HepG2 (cell line): ENCODE measurements at regions not wholly inside any gene's neighbourhood (a gene's known extent, or its start where the extent isn't known, plus 50 kb on each side); places are given as distances from the start of the nearest gene placed in this dataset.

Source experiments
- ATAC-seq: fragments of 200-7000 bp; cut with Tn5 transposase; 3 replicates; pipeline ENCODE4 v1.9.1; 2020; ENCODE audit warnings: mild to moderate bottlenecking, moderate library complexity
- BruUV-seq: library from RNA; stranded (reverse); fragments of 400-500 nt; replicated peaks from 2 replicates; lab custom pipeline; 2021; lab: Mats Ljungman, UMichigan
- CTCF ChIA-PET: fragments of 300-600 bp; formaldehyde crosslinking; extraction: SDS; loops from one replicate; lab custom pipeline; 2021; ENCODE audit warnings: low total read pairs, inconsistent platforms, low intra/inter-chr PET ratio; lab: Yijun Ruan, JAX
- POLR2A ChIA-PET: fragments of 350-600 bp; sonication (Branson Sonifier 250); formaldehyde crosslinking; loops from one replicate; lab custom pipeline; 2020; ENCODE audit warnings: antibody characterized with exemption, inconsistent platforms; lab: Yijun Ruan, JAX
- DNase-seq: peaks from one replicate; pipeline ENCODE4 v3.0.0-alpha.2; 2015; ENCODE audit warnings: low spot score
- FAIRE-seq: peaks from 3 replicates; lab custom pipeline; 2011; peaks lifted over from hg19 to GRCh38; lab: Jason Lieb, UNC
- H2AFZ ChIP-seq: one replicate; pipeline ENCODE4 v1.6.1; 2011; ENCODE audit warnings: low read length, inconsistent platforms
- H3K27ac ChIP-seq: fragments of 300-600 bp; 3 replicates; pipeline ENCODE4 v1.8.0; 2011; ENCODE audit warnings: mixed run types, mild to moderate bottlenecking, mixed read lengths, low read length, inconsistent platforms; ENCODE audit not compliant: insufficient read depth; ENCODE audit errors: extremely low read length
- H3K27me3 ChIP-seq, 2 experiments: fragments of 200-600 bp in 1 of 2; 2 replicates in 1 of 2; 3 replicates in 1 of 2; pipeline versions ENCODE4 v1.6.0 to v1.8.0; 2011; ENCODE audit warnings: low read length in 2 of 2, mild to moderate bottlenecking in 2 of 2, moderate library complexity in 2 of 2, inconsistent platforms in 1 of 2; ENCODE audit not compliant: insufficient read depth in 2 of 2, control insufficient read depth in 1 of 2
- H3K36me3 ChIP-seq, 2 experiments: fragments of 200-600 bp in 1 of 2; replicated peaks in 1 of 2; 2 replicates in 1 of 2; 3 replicates in 1 of 2; pipeline versions ENCODE4 v1.5.1 to v1.8.0; 2011; ENCODE audit warnings: low read length in 2 of 2, inconsistent platforms in 1 of 2; ENCODE audit not compliant: insufficient read depth in 2 of 2, control insufficient read depth in 1 of 2
- H3K4me1 ChIP-seq: 2 replicates; pipeline ENCODE4 v1.5.1; 2012; ENCODE audit warnings: low read length, inconsistent platforms; ENCODE audit not compliant: insufficient read depth
- H3K4me2 ChIP-seq: 2 replicates; pipeline ENCODE4 v1.6.0; 2011; ENCODE audit warnings: low read depth, low read length, inconsistent platforms
- H3K4me3 ChIP-seq, 3 experiments: fragments of 200-600 bp in 1 of 3; sonication (generic), shearing (Covaris generic) in 1 of 3; replicated peaks in 1 of 3; 2 replicates each; pipeline ENCODE4 v1.5.1; 2011 to 2016; ENCODE audit warnings: low read length in 3 of 3, inconsistent platforms in 2 of 3, low read depth in 2 of 3, mild to moderate bottlenecking in 2 of 3, control low read depth in 1 of 3, mixed read lengths in 1 of 3; ENCODE audit not compliant: insufficient read depth in 1 of 3
- H3K79me2 ChIP-seq: one replicate; pipeline ENCODE4 v1.6.1; 2011; ENCODE audit warnings: low read length, inconsistent platforms; ENCODE audit not compliant: insufficient read depth
- H3K9ac ChIP-seq: 2 replicates; pipeline ENCODE4 v1.6.0; 2011; ENCODE audit warnings: mild to moderate bottlenecking, low read depth, low read length, inconsistent platforms; ENCODE audit not compliant: insufficient read depth
- H3K9me3 ChIP-seq: 2 replicates; pipeline ENCODE4 v1.5.1; 2012; ENCODE audit warnings: mild to moderate bottlenecking, low read length
- H4K20me1 ChIP-seq: 2 replicates; pipeline ENCODE4 v1.6.0; 2011; ENCODE audit warnings: inconsistent platforms, mild to moderate bottlenecking, low read length, moderate library complexity; ENCODE audit not compliant: insufficient read depth
- ARHGAP35 ChIP-seq: sonication (generic); formaldehyde crosslinking; IDR thresholded peaks from 2 replicates; pipeline ENCODE4 v1.9.0; 2022; ENCODE audit warnings: mild to moderate bottlenecking, inconsistent platforms, moderate library complexity, missing genetic modification reagents, borderline replicate concordance
- KDM3A ChIP-seq: IDR thresholded peaks from 2 replicates; pipeline ENCODE4 v1.6.1; 2018; ENCODE audit warnings: low read depth, missing compliant biosample characterization
- SP1 ChIP-seq, 2 experiments: fragments of 450-650 bp in 1 of 2; sonication (generic) in 1 of 2; formaldehyde crosslinking in 1 of 2; IDR thresholded peaks; 2 replicates each; pipeline versions ENCODE4 v1.4.0 to v1.6.1; 2016 to 2020; ENCODE audit warnings: missing genetic modification reagents in 1 of 2
- ZFP41 ChIP-seq: sonication (generic); formaldehyde crosslinking; IDR thresholded peaks from 2 replicates; pipeline ENCODE4 v1.4.0; 2020; ENCODE audit warnings: mild to moderate bottlenecking, missing genetic modification reagents, borderline replicate concordance
- WGBS: methylation state at CpG from one replicate; pipeline ENCODE4 v1.1.6; 2017; ENCODE audit warnings: low lambda C conversion rate; 5-methylcytosine and 5-hydroxymethylcytosine counted together
- in situ Hi-C: cut with HindIII; loops from 2 replicates; pipeline ENCODE4 v1.10.0; 2017; ENCODE audit warnings: low pct_unique_long_range_greater_than_20kb; ENCODE audit not compliant: extremely low pct_ligation_motif_present
- intact Hi-C: fragments of 100-400 bp; cut with micrococcal nuclease; formaldehyde crosslinking; loops from one replicate; pipeline ENCODE4 v1.10.0; 2022; ENCODE audit not compliant: unreplicated experiment
- TF ChIP-seq, protein P1 (sequence below): sonication (generic); formaldehyde crosslinking; IDR thresholded peaks from 2 replicates; pipeline ENCODE4 v1.4.0; 2020; ENCODE audit warnings: missing genetic modification reagents
- TF ChIP-seq, protein P2 (sequence below): sonication (generic); formaldehyde crosslinking; IDR thresholded peaks from 2 replicates; pipeline ENCODE4 v1.9.0; 2021; ENCODE audit warnings: missing genetic modification reagents, mild to moderate bottlenecking, borderline replicate concordance
- TF ChIP-seq, protein P3 (sequence below): sonication (generic); formaldehyde crosslinking; IDR thresholded peaks from 2 replicates; pipeline ENCODE4 v1.4.0; 2020; ENCODE audit warnings: missing genetic modification reagents
- TF ChIP-seq, protein P4 (sequence below): sonication (generic); formaldehyde crosslinking; conservative IDR thresholded peaks from 2 replicates; pipeline ENCODE4 v1.8.0; 2022; ENCODE audit warnings: missing genetic modification reagents
- TF ChIP-seq, protein P5 (sequence below): sonication (generic); formaldehyde crosslinking; IDR thresholded peaks from 2 replicates; pipeline ENCODE4 v1.4.0; 2020; ENCODE audit warnings: mild to moderate bottlenecking, missing genetic modification reagents

DNA sequence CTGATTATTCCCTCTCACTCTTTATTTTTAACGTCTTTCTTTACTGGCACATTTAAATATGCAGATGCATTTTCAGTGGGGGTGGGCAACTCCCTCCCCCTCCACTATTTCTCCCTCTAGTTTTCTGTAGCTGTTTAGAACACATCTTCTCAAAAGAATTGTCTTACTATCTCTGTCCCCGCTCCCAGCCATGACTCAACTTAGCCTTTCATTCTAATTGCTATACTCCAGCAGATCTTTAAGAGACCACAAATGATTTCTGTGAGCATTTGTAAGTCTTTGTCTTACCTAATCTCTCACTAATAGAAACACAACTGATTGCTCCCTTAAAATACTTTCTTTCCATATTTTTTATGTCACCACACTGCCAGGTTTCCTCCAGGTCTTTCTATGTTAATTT lies 350.9 kb downstream of the SPRY2 start:
- ATAC-seq = no peak
- CTCF ChIA-PET = no interaction called here
- TF ChIP-seq SP1 (IDR thresholded peaks at IDR 0.05) (no peak), SP1 (CRISPR knock-in tag; IDR thresholded peaks at IDR 0.05) (no peak), ZFP41 (no peak), ARHGAP35 (CRISPR knock-in tag) (no peak), KDM3A (CRISPR knock-in tag) (no peak)
- TF ChIP-seq, protein P1, sequence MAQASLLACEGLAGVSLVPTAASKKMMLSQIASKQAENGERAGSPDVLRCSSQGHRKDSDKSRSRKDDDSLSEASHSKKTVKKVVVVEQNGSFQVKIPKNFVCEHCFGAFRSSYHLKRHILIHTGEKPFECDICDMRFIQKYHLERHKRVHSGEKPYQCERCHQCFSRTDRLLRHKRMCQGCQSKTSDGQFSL = no peak
- TF ChIP-seq, protein P2, sequence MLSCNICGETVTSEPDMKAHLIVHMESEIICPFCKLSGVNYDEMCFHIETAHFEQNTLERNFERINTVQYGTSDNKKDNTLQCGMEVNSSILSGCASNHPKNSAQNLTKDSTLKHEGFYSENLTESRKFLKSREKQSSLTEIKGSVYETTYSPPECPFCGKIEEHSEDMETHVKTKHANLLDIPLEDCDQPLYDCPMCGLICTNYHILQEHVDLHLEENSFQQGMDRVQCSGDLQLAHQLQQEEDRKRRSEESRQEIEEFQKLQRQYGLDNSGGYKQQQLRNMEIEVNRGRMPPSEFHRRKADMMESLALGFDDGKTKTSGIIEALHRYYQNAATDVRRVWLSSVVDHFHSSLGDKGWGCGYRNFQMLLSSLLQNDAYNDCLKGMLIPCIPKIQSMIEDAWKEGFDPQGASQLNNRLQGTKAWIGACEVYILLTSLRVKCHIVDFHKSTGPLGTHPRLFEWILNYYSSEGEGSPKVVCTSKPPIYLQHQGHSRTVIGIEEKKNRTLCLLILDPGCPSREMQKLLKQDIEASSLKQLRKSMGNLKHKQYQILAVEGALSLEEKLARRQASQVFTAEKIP (CRISPR knock-in tag) = no peak
- TF ChIP-seq, protein P3, sequence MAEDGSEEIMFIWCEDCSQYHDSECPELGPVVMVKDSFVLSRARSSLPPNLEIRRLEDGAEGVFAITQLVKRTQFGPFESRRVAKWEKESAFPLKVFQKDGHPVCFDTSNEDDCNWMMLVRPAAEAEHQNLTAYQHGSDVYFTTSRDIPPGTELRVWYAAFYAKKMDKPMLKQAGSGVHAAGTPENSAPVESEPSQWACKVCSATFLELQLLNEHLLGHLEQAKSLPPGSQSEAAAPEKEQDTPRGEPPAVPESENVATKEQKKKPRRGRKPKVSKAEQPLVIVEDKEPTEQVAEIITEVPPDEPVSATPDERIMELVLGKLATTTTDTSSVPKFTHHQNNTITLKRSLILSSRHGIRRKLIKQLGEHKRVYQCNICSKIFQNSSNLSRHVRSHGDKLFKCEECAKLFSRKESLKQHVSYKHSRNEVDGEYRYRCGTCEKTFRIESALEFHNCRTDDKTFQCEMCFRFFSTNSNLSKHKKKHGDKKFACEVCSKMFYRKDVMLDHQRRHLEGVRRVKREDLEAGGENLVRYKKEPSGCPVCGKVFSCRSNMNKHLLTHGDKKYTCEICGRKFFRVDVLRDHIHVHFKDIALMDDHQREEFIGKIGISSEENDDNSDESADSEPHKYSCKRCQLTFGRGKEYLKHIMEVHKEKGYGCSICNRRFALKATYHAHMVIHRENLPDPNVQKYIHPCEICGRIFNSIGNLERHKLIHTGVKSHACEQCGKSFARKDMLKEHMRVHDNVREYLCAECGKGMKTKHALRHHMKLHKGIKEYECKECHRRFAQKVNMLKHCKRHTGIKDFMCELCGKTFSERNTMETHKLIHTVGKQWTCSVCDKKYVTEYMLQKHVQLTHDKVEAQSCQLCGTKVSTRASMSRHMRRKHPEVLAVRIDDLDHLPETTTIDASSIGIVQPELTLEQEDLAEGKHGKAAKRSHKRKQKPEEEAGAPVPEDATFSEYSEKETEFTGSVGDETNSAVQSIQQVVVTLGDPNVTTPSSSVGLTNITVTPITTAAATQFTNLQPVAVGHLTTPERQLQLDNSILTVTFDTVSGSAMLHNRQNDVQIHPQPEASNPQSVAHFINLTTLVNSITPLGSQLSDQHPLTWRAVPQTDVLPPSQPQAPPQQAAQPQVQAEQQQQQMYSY (CRISPR knock-in tag) = no peak
- TF ChIP-seq, protein P4, sequence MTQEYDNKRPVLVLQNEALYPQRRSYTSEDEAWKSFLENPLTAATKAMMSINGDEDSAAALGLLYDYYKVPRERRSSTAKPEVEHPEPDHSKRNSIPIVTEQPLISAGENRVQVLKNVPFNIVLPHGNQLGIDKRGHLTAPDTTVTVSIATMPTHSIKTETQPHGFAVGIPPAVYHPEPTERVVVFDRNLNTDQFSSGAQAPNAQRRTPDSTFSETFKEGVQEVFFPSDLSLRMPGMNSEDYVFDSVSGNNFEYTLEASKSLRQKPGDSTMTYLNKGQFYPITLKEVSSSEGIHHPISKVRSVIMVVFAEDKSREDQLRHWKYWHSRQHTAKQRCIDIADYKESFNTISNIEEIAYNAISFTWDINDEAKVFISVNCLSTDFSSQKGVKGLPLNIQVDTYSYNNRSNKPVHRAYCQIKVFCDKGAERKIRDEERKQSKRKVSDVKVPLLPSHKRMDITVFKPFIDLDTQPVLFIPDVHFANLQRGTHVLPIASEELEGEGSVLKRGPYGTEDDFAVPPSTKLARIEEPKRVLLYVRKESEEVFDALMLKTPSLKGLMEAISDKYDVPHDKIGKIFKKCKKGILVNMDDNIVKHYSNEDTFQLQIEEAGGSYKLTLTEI (CRISPR knock-in tag) = no peak
- TF ChIP-seq, protein P5, sequence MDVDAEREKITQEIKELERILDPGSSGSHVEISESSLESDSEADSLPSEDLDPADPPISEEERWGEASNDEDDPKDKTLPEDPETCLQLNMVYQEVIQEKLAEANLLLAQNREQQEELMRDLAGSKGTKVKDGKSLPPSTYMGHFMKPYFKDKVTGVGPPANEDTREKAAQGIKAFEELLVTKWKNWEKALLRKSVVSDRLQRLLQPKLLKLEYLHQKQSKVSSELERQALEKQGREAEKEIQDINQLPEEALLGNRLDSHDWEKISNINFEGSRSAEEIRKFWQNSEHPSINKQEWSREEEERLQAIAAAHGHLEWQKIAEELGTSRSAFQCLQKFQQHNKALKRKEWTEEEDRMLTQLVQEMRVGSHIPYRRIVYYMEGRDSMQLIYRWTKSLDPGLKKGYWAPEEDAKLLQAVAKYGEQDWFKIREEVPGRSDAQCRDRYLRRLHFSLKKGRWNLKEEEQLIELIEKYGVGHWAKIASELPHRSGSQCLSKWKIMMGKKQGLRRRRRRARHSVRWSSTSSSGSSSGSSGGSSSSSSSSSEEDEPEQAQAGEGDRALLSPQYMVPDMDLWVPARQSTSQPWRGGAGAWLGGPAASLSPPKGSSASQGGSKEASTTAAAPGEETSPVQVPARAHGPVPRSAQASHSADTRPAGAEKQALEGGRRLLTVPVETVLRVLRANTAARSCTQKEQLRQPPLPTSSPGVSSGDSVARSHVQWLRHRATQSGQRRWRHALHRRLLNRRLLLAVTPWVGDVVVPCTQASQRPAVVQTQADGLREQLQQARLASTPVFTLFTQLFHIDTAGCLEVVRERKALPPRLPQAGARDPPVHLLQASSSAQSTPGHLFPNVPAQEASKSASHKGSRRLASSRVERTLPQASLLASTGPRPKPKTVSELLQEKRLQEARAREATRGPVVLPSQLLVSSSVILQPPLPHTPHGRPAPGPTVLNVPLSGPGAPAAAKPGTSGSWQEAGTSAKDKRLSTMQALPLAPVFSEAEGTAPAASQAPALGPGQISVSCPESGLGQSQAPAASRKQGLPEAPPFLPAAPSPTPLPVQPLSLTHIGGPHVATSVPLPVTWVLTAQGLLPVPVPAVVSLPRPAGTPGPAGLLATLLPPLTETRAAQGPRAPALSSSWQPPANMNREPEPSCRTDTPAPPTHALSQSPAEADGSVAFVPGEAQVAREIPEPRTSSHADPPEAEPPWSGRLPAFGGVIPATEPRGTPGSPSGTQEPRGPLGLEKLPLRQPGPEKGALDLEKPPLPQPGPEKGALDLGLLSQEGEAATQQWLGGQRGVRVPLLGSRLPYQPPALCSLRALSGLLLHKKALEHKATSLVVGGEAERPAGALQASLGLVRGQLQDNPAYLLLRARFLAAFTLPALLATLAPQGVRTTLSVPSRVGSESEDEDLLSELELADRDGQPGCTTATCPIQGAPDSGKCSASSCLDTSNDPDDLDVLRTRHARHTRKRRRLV = no peak

More for the DNA sequence above, 350.9 kb downstream of the SPRY2 start:
- BruUV-seq = no TSS peak
- intact Hi-C loops (no loop called here), in situ Hi-C loops (no loop called here)
- no peak overlapping the region for H2AFZ ChIP-seq
- POLR2A ChIA-PET = no interaction called here
- H3K4me3 ChIP-seq = no peak overlapping the region
- no peaks in the 10 kb centered on the region for H3K79me2 ChIP-seq
- H3K27me3 ChIP-seq = no peaks in the 10 kb centered on the region; a peak in 1 of 5 replicates
- no peak overlapping the region for H3K9ac ChIP-seq
- H3K9me3 ChIP-seq = peaks cover 70% of the 10 kb centered on the region
- FAIRE-seq (no peak), DNase-seq (no peak)
- 16% methylated on average over 2 of the region's 2 CpGs for WGBS
- no peaks in the 10 kb centered on the region for H3K36me3 ChIP-seq
- no peak overlapping the region for H3K27ac ChIP-seq
- H4K20me1 ChIP-seq = no peaks in the 10 kb centered on the region
- H3K4me2 ChIP-seq = no peak overlapping the region
- H3K4me1 ChIP-seq = no peaks in the 10 kb centered on the region
